H9 (cell line): ENCODE measurements at regions not wholly inside any gene's neighbourhood (a gene's known extent, or its start where the extent isn't known, plus 50 kb on each side); places are given as distances from the start of the nearest gene placed in this dataset.

Experiments
- DNase-seq: peaks from one replicate; pipeline ENCODE4 v3.0.0-alpha.2; 2017
- H2AFZ ChIP-seq: one replicate; pipeline ENCODE4 v1.6.1; 2013; ENCODE audit warnings: mild to moderate bottlenecking, low read length, control low read depth, moderate library complexity
- H2AK5ac ChIP-seq: 2 replicates; pipeline ENCODE4 v1.6.1; 2013; ENCODE audit warnings: low read length, control low read depth, mixed read lengths; ENCODE audit not compliant: insufficient read length
- H2BK120ac ChIP-seq: one replicate; pipeline ENCODE4 v1.6.1; 2013; ENCODE audit warnings: low read depth, mild to moderate bottlenecking, low read length, control low read depth, inconsistent platforms; ENCODE audit not compliant: poor library complexity, severe bottlenecking
- H2BK12ac ChIP-seq: 2 replicates; pipeline ENCODE4 v1.6.1; 2013; ENCODE audit warnings: low read length, control low read depth, mixed read lengths, low read depth; ENCODE audit not compliant: insufficient read length
- H2BK15ac ChIP-seq: 2 replicates; pipeline ENCODE4 v1.6.1; 2013; ENCODE audit warnings: low read depth, low read length, control low read depth
- H2BK20ac ChIP-seq: one replicate; pipeline ENCODE4 v1.6.1; 2013; ENCODE audit warnings: low read depth, mild to moderate bottlenecking, low read length, control low read depth, inconsistent platforms; ENCODE audit not compliant: poor library complexity, severe bottlenecking
- H2BK5ac ChIP-seq: 2 replicates; pipeline ENCODE4 v1.6.1; 2013; ENCODE audit warnings: low read length, control low read depth, mixed read lengths; ENCODE audit not compliant: insufficient read length
- H3K14ac ChIP-seq: 2 replicates; pipeline ENCODE4 v1.6.1; 2013; ENCODE audit warnings: low read length, control low read depth; ENCODE audit not compliant: insufficient read depth
- H3K18ac ChIP-seq: 2 replicates; pipeline ENCODE4 v1.6.1; 2013; ENCODE audit warnings: low read depth, mild to moderate bottlenecking, mixed read lengths, low read length, control low read depth; ENCODE audit not compliant: insufficient read length
- H3K23ac ChIP-seq: 2 replicates; pipeline ENCODE4 v1.6.1; 2013; ENCODE audit warnings: low read length, control low read depth, mixed read lengths, low read depth; ENCODE audit not compliant: insufficient read length
- H3K23me2 ChIP-seq: 2 replicates; pipeline ENCODE4 v1.6.1; 2013; ENCODE audit warnings: low read depth, mild to moderate bottlenecking, mixed read lengths, low read length, control low read depth; ENCODE audit not compliant: insufficient read length, poor library complexity, severe bottlenecking
- H3K27ac ChIP-seq: 2 replicates; pipeline ENCODE4 v1.5.1; 2013; ENCODE audit warnings: low read length, control low read depth, mixed read lengths, low read depth; ENCODE audit not compliant: insufficient read length
- H3K27me3 ChIP-seq: 2 replicates; pipeline ENCODE4 v1.6.1; 2013; ENCODE audit warnings: low read length, control low read depth, inconsistent platforms; ENCODE audit not compliant: insufficient read depth
- H3K4ac ChIP-seq: 2 replicates; pipeline ENCODE4 v1.6.1; 2013; ENCODE audit warnings: low read depth, mild to moderate bottlenecking, control low read depth, inconsistent platforms, low read length, moderate library complexity
- H3K4me1 ChIP-seq: 2 replicates; pipeline ENCODE4 v1.6.1; 2013; ENCODE audit warnings: low read length, control low read depth, inconsistent platforms; ENCODE audit not compliant: insufficient read depth
- H3K4me2 ChIP-seq: 2 replicates; pipeline ENCODE4 v1.6.1; 2013; ENCODE audit warnings: low read length, control low read depth, mixed read lengths; ENCODE audit not compliant: insufficient read length, insufficient read depth
- H3K56ac ChIP-seq: 2 replicates; pipeline ENCODE4 v1.6.1; 2013; ENCODE audit warnings: low read depth, mild to moderate bottlenecking, mixed read lengths, low read length, control low read depth; ENCODE audit not compliant: insufficient read length
- H3K79me1 ChIP-seq: 2 replicates; pipeline ENCODE4 v1.6.1; 2013; ENCODE audit warnings: low read depth, mild to moderate bottlenecking, moderate library complexity, low read length, control low read depth, inconsistent platforms; ENCODE audit not compliant: insufficient read depth, poor library complexity, severe bottlenecking
- H3K79me2 ChIP-seq: 2 replicates; pipeline ENCODE4 v1.6.1; 2013; ENCODE audit warnings: low read length, control low read depth, inconsistent platforms; ENCODE audit not compliant: insufficient read depth
- H3K9ac ChIP-seq: 2 replicates; pipeline ENCODE4 v1.6.1; 2013; ENCODE audit warnings: low read length, control low read depth, mixed read lengths; ENCODE audit not compliant: insufficient read length; ENCODE audit errors: extremely low read depth
- H3K9me3 ChIP-seq: one replicate; pipeline ENCODE4 v1.6.1; 2013; ENCODE audit warnings: low read depth, low read length, inconsistent platforms; ENCODE audit not compliant: control insufficient read depth
- H3T11ph ChIP-seq: one replicate; pipeline ENCODE4 v1.6.1; 2013; ENCODE audit warnings: mild to moderate bottlenecking, low read length, control low read depth, inconsistent platforms
- H4K20me1 ChIP-seq: one replicate; pipeline ENCODE4 v1.6.1; 2013; ENCODE audit not compliant: control insufficient read depth, insufficient read length, insufficient read depth
- H4K5ac ChIP-seq: 2 replicates; pipeline ENCODE4 v1.6.1; 2013; ENCODE audit warnings: low read depth, mild to moderate bottlenecking, mixed read lengths, low read length, control low read depth; ENCODE audit not compliant: insufficient read length
- H4K8ac ChIP-seq: replicated peaks from 2 replicates; pipeline ENCODE4 v1.6.1; 2013; ENCODE audit warnings: low read length, control low read depth, mixed read lengths, low read depth; ENCODE audit not compliant: insufficient read length
- H4K91ac ChIP-seq: 2 replicates; pipeline ENCODE4 v1.6.1; 2013; ENCODE audit warnings: low read depth, mild to moderate bottlenecking, moderate library complexity, mixed read lengths, low read length, control low read depth; ENCODE audit not compliant: insufficient read length
- H3K27ac Mint-ChIP-seq, 3 experiments: 2 replicates in 2 of 3; 3 replicates in 1 of 3; pipeline ENCODE4 v1.8.0; 2020 to 2021; ENCODE audit warnings: mixed read lengths in 3 of 3, mild to moderate bottlenecking in 1 of 3, moderate library complexity in 1 of 3
- H3K27me3 Mint-ChIP-seq: 2 replicates; pipeline ENCODE4 v1.8.0; 2021; ENCODE audit warnings: low read depth, mild to moderate bottlenecking, moderate library complexity, mixed read lengths
- H3K36me3 Mint-ChIP-seq, 3 experiments: 2 replicates in 2 of 3; 3 replicates in 1 of 3; pipeline ENCODE4 v1.8.0; 2020 to 2021; ENCODE audit warnings: low read depth in 3 of 3, mixed read lengths in 3 of 3; ENCODE audit not compliant: insufficient read depth in 1 of 3
- H3K4me1 Mint-ChIP-seq, 2 experiments: 2 replicates each; pipeline ENCODE4 v1.8.0; 2020; ENCODE audit warnings: mixed read lengths in 2 of 2
- H3K4me3 Mint-ChIP-seq, 2 experiments: 2 replicates in 1 of 2; 3 replicates in 1 of 2; pipeline ENCODE4 v1.8.0; 2020 to 2021; ENCODE audit warnings: mild to moderate bottlenecking in 2 of 2, mixed read lengths in 2 of 2, moderate library complexity in 1 of 2
- H3K9me3 Mint-ChIP-seq, 2 experiments: 2 replicates in 1 of 2; 3 replicates in 1 of 2; pipeline ENCODE4 v1.8.0; 2020; ENCODE audit warnings: mild to moderate bottlenecking in 2 of 2, mixed read lengths in 2 of 2, moderate library complexity in 1 of 2
- CTCF ChIP-seq: fragments of 200-600 bp; sonication (generic); conservative IDR thresholded peaks from 3 replicates; pipeline ENCODE4 v1.8.0; 2021; ENCODE audit warnings: antibody characterized with exemption, mild to moderate bottlenecking
- WGBS: extraction: QIAGEN DNeasy Blood & Tissue Kit; methylation state at CpG from one replicate; pipeline ENCODE4 v1.1.7; 2013; ENCODE audit warnings: missing lambda C conversion rate, low lambda C conversion rate, mixed read lengths; ENCODE audit not compliant: insufficient read length; ENCODE audit errors: extremely low coverage; 5-methylcytosine and 5-hydroxymethylcytosine counted together

- H3K9me3 Mint-ChIP-seq: no peaks in the 10 kb centered on the region; a peak in 1 of 5 replicates
- Histone ChIP-seq H3K9ac (no peak overlapping the region), H3K79me1 (no peaks in the 10 kb centered on the region), H2BK15ac (no peak overlapping the region), H3K56ac (no peak overlapping the region), H4K5ac (no peak overlapping the region), H4K91ac (no peak overlapping the region), H3K4me2 (no peak overlapping the region), H4K20me1 (no peaks in the 10 kb centered on the region), H3T11ph (no peak overlapping the region), H2BK120ac (no peak overlapping the region), H3K23ac (no peak overlapping the region), H3K4me1 (no peaks in the 10 kb centered on the region; the same call in 1 of the 2 replicates), H2BK20ac (no peak overlapping the region), H3K23me2 (no peaks in the 10 kb centered on the region), H2BK12ac (no peak overlapping the region), H3K4ac (no peak overlapping the region), H2AFZ (no peak overlapping the region), H3K79me2 (no peaks in the 10 kb centered on the region), H2AK5ac (no peak overlapping the region), H4K8ac (no peak overlapping the region), H3K18ac (no peak overlapping the region), H3K27me3 (0 out of 2 replicates have a peak, but pooled peaks cover 2% of the 10 kb centered on the region), H3K14ac (no peak overlapping the region), H3K27ac (no peak overlapping the region), H2BK5ac (no peak overlapping the region), H3K9me3 (no peaks in the 10 kb centered on the region)
- no CpG with 5 or more reads among the region's 2 CpGs for WGBS
- peaks cover 3% of the 10 kb centered on the region for H3K27me3 Mint-ChIP-seq
- no peak overlapping the region for H3K27ac Mint-ChIP-seq
- no peak for DNase-seq
- TF ChIP-seq CTCF: no peak
- peaks cover 5 to 11% of the 10 kb centered on the region in 2 experiments for H3K4me1 Mint-ChIP-seq
- no peak overlapping the region for H3K4me3 Mint-ChIP-seq
- no peaks in the 10 kb centered on the region for H3K36me3 Mint-ChIP-seq
These were observed 198.0 kb downstream of the C16orf95 start for GRCh38 chr16:87119168-87119567.
